ENCODE measurements at regions not wholly inside any gene's neighbourhood (a gene's known extent, or its start where the extent isn't known, plus 50 kb on each side); places are given as distances from the start of the nearest gene placed in this dataset.

GRCh38 chr18:55866886-55867285, 278.9 kb upstream of the TCF4 start:
- DNase-seq = no peak
- intact Hi-C loops (cut with DNase I, micrococcal nuclease) = no loop called here
- CTCF ChIA-PET = interaction anchor here (0.9 kb wide), 1 partner anchor 11 kb away, joined by 4 read pairs; no protein-coding TSS in a partner anchor
- Mint-ChIP-seq H3K27me3 (no peaks in the 10 kb centered on the region), H3K4me3 (no peak overlapping the region), H3K36me3 (ENCODE audit: low read depth) (no peaks in the 10 kb centered on the region), H3K27ac (no peak overlapping the region), H3K4me1 (no peaks in the 10 kb centered on the region), H3K9me3 (ENCODE audit: low read depth) (no peaks in the 10 kb centered on the region)
- no peak for ATAC-seq
- POLR2A ChIA-PET = no interaction called here

DNA sequence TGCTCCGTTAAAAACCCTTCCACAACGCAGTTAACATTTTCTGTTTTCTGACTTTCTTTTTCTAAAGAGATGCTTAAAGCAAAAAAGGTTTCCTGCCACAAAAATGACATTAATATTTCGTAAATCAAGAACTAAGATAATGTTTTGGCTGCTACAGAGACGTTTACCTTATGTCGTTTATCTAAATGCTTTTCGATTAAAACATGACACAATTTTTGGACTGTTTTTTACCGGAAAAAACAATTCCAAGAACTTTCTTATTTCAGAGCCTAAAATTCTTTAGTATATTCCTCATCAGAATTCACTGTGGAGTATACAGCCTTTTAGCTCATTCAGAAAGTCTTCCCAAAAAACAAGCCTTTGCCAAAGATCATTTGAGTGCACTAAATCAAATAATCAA, 278.0 kb upstream of the TCF4 start:
- no peaks in the 10 kb centered on the region for H3K9me3 Mint-ChIP-seq (ENCODE audit: low read depth)
- no peak overlapping the region for H3K4me3 Mint-ChIP-seq
- H3K27me3 Mint-ChIP-seq = no peaks in the 10 kb centered on the region
- CTCF ChIA-PET = no interaction called here
- POLR2A ChIA-PET = no interaction called here
- no peaks in the 10 kb centered on the region for H3K36me3 Mint-ChIP-seq (ENCODE audit: low read depth)
- H3K4me1 Mint-ChIP-seq = no peaks in the 10 kb centered on the region
- no peak overlapping the region for H3K27ac Mint-ChIP-seq
- ATAC-seq (no peak), DNase-seq (no peak)
- intact Hi-C loops (cut with DNase I, micrococcal nuclease) = no loop called here

DNA sequence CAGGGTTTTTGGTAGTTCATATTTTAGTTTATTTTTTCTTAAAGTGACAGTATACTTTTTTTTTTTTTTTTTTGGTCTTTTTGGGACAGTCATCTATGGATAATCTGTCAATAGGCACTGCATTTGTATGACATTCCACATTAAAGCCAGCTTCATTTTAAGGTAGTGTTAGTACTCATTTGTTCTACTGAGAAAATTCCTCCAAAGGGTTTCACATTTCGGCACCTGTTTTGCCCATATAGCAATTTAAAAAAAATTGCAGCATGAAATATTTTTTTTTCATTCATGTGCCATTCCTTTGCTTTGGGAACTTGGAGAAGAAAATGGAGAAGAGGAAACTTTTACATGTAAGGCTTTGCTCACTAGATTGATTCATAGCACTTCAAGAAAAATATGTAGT, 276.3 kb upstream of the TCF4 start:
- no peak overlapping the region for H3K27ac Mint-ChIP-seq

DNA sequence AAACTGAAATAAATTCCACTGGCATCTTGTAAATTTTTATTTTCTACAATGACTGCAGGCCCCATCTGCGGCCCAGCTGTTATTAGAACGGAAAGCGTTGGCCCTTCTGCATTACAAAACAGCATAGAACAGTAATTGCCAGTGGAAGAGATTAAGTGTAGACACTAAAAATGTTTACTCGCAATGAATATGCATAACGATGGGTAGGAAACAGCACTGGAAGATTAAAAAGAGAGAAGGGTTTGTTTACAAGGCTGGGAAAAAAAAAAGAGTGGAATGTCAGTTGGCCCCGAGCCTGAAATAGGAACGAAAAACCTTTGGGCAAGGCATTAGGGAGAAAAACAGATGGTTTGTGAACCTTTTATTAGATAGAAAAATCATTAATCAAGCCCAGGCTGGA, 275.9 kb upstream of the TCF4 start:
- Mint-ChIP-seq H3K27ac (no peak overlapping the region), H3K9me3 (ENCODE audit: low read depth) (no peaks in the 10 kb centered on the region), H3K4me3 (no peak overlapping the region), H3K27me3 (peaks cover 3% of the 10 kb centered on the region), H3K36me3 (ENCODE audit: low read depth) (no peaks in the 10 kb centered on the region), H3K4me1 (no peaks in the 10 kb centered on the region)
- ChIA-PET CTCF (no interaction called here), POLR2A (no interaction called here)
- DNase-seq (no peak), ATAC-seq (no peak)
- intact Hi-C loops (cut with DNase I, micrococcal nuclease) = no loop called here

More for the DNA sequence above, 276.3 kb upstream of the TCF4 start:
- no peaks in the 10 kb centered on the region for H3K36me3 Mint-ChIP-seq (ENCODE audit: low read depth)
- no peaks in the 10 kb centered on the region for H3K4me1 Mint-ChIP-seq
- H3K4me3 Mint-ChIP-seq = no peak overlapping the region
- ChIA-PET CTCF (no interaction called here), POLR2A (no interaction called here)
- no peaks in the 10 kb centered on the region for H3K9me3 Mint-ChIP-seq (ENCODE audit: low read depth)
- intact Hi-C loops (cut with DNase I, micrococcal nuclease) = no loop called here
- peaks cover 3% of the 10 kb centered on the region for H3K27me3 Mint-ChIP-seq
- ATAC-seq (no peak), DNase-seq (no peak)

DNA sequence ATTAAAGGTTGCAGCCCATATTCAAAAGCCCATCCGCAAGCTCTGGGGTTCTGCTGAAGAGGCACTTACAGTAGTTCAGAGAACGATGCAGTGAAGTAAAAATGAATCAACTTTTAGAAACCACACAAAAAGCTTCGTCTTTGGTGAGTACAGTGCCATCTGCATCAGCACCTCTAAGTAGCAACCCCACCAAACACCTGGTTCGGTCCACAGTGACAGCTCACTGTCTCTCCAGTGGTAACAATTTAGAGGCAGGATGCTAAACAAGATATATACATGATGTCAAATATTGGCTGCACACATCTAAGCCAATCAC, 275.4 kb upstream of the TCF4 start:
- DNase-seq = no peak
- no peaks in the 10 kb centered on the region for H3K4me1 Mint-ChIP-seq

GRCh38 chr18:55862693-55863390, 274.9 kb upstream of the TCF4 start:
- no peaks in the 10 kb centered on the region for H3K9me3 Mint-ChIP-seq (ENCODE audit: low read depth)
- ChIA-PET CTCF (no interaction called here), POLR2A (no interaction called here)
- no peaks in the 10 kb centered on the region for H3K36me3 Mint-ChIP-seq (ENCODE audit: low read depth)
- H3K4me3 Mint-ChIP-seq = no peak overlapping the region
- intact Hi-C loops (cut with DNase I, micrococcal nuclease) = no loop called here
- no peak for DNase-seq
- H3K27ac Mint-ChIP-seq = no peak overlapping the region
- peaks cover 3% of the 10 kb centered on the region for H3K27me3 Mint-ChIP-seq
- no peaks in the 10 kb centered on the region for H3K4me1 Mint-ChIP-seq
- ATAC-seq = no peak

More for the DNA sequence above, 275.4 kb upstream of the TCF4 start:
- ChIA-PET POLR2A (no interaction called here), CTCF (no interaction called here)
- intact Hi-C loops (cut with DNase I, micrococcal nuclease) = no loop called here
- Mint-ChIP-seq H3K36me3 (ENCODE audit: low read depth) (no peaks in the 10 kb centered on the region), H3K27ac (no peak overlapping the region), H3K27me3 (peaks cover 3% of the 10 kb centered on the region), H3K4me3 (no peak overlapping the region), H3K9me3 (ENCODE audit: low read depth) (no peaks in the 10 kb centered on the region)
- no peak for ATAC-seq

DNA sequence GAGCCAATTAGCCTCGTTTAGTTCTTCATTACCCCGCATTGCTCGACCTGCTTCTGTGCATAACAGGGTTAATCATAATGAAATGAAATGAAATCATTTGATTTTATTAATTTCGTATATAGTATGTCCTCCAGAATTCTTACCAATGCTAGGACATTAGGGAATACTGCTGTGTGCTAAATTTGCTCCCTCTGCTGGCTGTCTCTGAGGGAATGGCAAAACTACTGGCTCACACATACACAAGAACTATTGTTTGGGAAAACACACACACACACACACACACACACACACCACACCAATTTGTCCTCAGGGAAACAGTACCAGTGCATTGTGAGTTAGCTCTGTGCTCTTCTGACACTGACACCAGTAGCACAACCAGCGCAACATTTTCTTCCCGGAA, 273.3 kb upstream of the TCF4 start:
- ChIA-PET POLR2A (no interaction called here), CTCF (interaction anchor here (0.7 kb wide), 1 partner anchor 102 kb away, joined by 3 read pairs; no protein-coding TSS in a partner anchor)
- H3K27me3 Mint-ChIP-seq = peaks cover 3% of the 10 kb centered on the region
- no peak overlapping the region for H3K27ac Mint-ChIP-seq
- intact Hi-C loops (cut with DNase I, micrococcal nuclease) = no loop called here
- no peak overlapping the region for H3K4me3 Mint-ChIP-seq
- H3K4me1 Mint-ChIP-seq = no peaks in the 10 kb centered on the region
- H3K36me3 Mint-ChIP-seq (ENCODE audit: low read depth) = no peaks in the 10 kb centered on the region
- DNase-seq (no peak), ATAC-seq (no peak)
- no peaks in the 10 kb centered on the region for H3K9me3 Mint-ChIP-seq (ENCODE audit: low read depth)

DNA sequence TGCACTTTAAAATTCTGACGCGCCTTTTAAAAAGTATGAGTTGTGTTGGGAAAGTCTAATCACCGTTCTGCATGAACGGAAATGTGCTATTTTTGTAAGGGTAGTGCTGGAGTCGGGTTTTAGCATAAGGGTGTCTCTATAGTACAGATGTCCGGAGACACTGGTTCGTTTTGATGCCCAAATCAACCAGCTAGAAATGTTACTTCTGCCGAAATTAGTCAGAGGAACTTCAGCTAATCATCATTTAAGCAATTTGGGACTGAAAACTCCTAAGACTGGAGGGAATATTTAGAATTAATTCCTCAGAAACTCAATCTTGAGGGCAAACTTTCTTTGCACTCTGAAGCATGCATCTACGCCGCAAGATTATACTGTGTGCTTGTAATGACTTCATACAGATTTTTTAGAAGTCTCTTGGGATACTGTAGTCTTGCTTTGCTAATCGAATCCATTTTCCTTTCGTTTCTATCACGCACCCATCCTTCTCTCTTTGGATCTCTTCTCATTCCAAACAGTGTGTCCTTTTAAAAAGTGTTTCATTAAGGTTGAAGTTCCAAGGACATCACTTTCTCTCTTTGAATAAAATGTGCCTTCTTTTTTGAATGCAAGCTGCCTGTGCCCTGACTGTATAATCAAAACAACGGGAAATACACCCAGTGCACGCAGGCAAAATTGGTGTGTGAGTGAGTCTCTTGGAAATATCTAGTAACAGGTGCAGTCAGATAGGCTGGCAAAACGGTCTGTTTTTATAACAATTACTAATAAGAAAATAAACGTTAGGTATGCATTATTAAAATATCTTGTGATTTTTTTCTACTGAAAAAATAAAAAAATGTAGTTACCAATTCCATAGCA, 270.9 kb upstream of the TCF4 start:
- ChIA-PET CTCF (interaction anchor here (0.6 kb wide), 1 partner anchor 624 kb away, joined by 3 read pairs; no protein-coding TSS in a partner anchor), POLR2A (no interaction called here)
- DNase-seq (no peak), ATAC-seq (no peak)
- no peaks in the 10 kb centered on the region for H3K4me1 Mint-ChIP-seq
- H3K27ac Mint-ChIP-seq = no peak overlapping the region
- H3K9me3 Mint-ChIP-seq (ENCODE audit: low read depth) = no peaks in the 10 kb centered on the region
- H3K36me3 Mint-ChIP-seq (ENCODE audit: low read depth) = no peaks in the 10 kb centered on the region
- H3K4me3 Mint-ChIP-seq = no peak overlapping the region
- intact Hi-C loops (cut with DNase I, micrococcal nuclease) = no loop called here
- peaks cover 3% of the 10 kb centered on the region for H3K27me3 Mint-ChIP-seq

DNA sequence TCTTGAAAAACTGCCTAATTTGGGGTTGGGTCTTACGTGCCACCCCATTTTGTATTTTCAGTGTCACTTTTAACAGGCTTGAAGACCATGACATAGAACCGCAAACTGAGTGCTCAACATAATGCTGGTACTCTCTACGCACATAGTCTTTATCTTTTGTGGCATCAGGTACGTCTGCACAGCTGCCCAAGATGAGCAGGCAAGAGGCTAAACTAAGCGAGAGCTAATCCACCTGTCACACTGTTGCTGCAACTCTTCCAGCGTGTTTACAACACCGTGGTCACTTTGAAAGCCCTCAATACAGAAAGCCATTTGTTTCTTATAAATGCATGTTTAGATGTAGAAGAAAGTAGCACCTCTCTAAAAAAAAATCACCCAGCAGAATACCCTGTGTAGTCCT, 270.0 kb upstream of the TCF4 start:
- intact Hi-C loops (cut with DNase I, micrococcal nuclease) = no loop called here
- Mint-ChIP-seq H3K4me1 (no peaks in the 10 kb centered on the region), H3K4me3 (no peak overlapping the region), H3K27ac (no peak overlapping the region), H3K36me3 (ENCODE audit: low read depth) (no peaks in the 10 kb centered on the region), H3K9me3 (ENCODE audit: low read depth) (no peaks in the 10 kb centered on the region), H3K27me3 (peaks cover 3% of the 10 kb centered on the region)
- CTCF ChIA-PET = no interaction called here
- DNase-seq = no peak
- no peak for ATAC-seq
- POLR2A ChIA-PET = no interaction called here

- peaks cover 3% of the 10 kb centered on the region for H3K27me3 Mint-ChIP-seq
Measured at GRCh38 chr18:55857409-55857808, 269.4 kb upstream of the TCF4 start.

GRCh38 chr18:55856679-55857078, 268.7 kb upstream of the TCF4 start:
- Mint-ChIP-seq H3K9me3 (ENCODE audit: low read depth) (no peaks in the 10 kb centered on the region), H3K4me3 (no peak overlapping the region), H3K27ac (no peak overlapping the region), H3K36me3 (ENCODE audit: low read depth) (no peaks in the 10 kb centered on the region), H3K4me1 (no peaks in the 10 kb centered on the region), H3K27me3 (peaks cover 3% of the 10 kb centered on the region)
- POLR2A ChIA-PET = no interaction called here
- CTCF ChIA-PET = no interaction called here
- ATAC-seq (no peak), DNase-seq (no peak)
- intact Hi-C loops (cut with DNase I, micrococcal nuclease) = no loop called here

More at GRCh38 chr18:55857409-55857808, 269.4 kb upstream of the TCF4 start:
- CTCF ChIA-PET = no interaction called here
- POLR2A ChIA-PET = no interaction called here
- Mint-ChIP-seq H3K36me3 (ENCODE audit: low read depth) (no peaks in the 10 kb centered on the region), H3K4me1 (no peaks in the 10 kb centered on the region), H3K4me3 (no peak overlapping the region), H3K9me3 (ENCODE audit: low read depth) (no peaks in the 10 kb centered on the region), H3K27ac (no peak overlapping the region)
- intact Hi-C loops (cut with DNase I, micrococcal nuclease) = no loop called here
- ATAC-seq (no peak), DNase-seq (no peak)

- H3K27ac Mint-ChIP-seq = no peak overlapping the region
- H3K27me3 Mint-ChIP-seq = peaks cover 3% of the 10 kb centered on the region
- no peak overlapping the region for H3K4me3 Mint-ChIP-seq
- intact Hi-C loops (cut with DNase I, micrococcal nuclease) = no loop called here
- H3K36me3 Mint-ChIP-seq (ENCODE audit: low read depth) = no peaks in the 10 kb centered on the region
- ChIA-PET POLR2A (no interaction called here), CTCF (interaction anchor here (0.7 kb wide), 1 partner anchor 9 kb away, joined by 3 read pairs; no protein-coding TSS in a partner anchor)
- H3K9me3 Mint-ChIP-seq (ENCODE audit: low read depth) = no peaks in the 10 kb centered on the region
- DNase-seq (no peak), ATAC-seq (no peak)
- H3K4me1 Mint-ChIP-seq = no peaks in the 10 kb centered on the region
Measured at GRCh38 chr18:55856229-55856628, 268.2 kb upstream of the TCF4 start.

Measured in activated CD4-positive, alpha-beta T cell treated with anti-CD3 and anti-CD28 coated beads for 36 hours (primary cell).